ENCODE measurements at regions not wholly inside any gene's neighbourhood (a gene's known extent, or its start where the extent isn't known, plus 50 kb on each side); places are given as distances from the start of the nearest gene placed in this dataset.

GRCh38 chr2:142687075-142687474, 190.4 kb upstream of the KYNU start:
- CTCF ChIA-PET: no interaction called here
- no peak for DNase-seq (ENCODE audit: low read depth, low spot score)
- TF ChIP-seq SIN3A (IDR thresholded peaks at IDR 0.05; ENCODE audit: borderline replicate concordance, insufficient read depth, low read depth, low read length) (no peak), POLR2AphosphoS5 (IDR thresholded peaks at IDR 0.05; ENCODE audit: low read depth, low read length) (no peak), TCF7L2 (IDR thresholded peaks at IDR 0.05; ENCODE audit: low read depth, low read length) (no peak), REST (IDR thresholded peaks at IDR 0.05; ENCODE audit: insufficient read depth in 1 of 2, low read depth in 2 of 2, low read length in 1 of 2) (no peak), CTCF (IDR thresholded peaks at IDR 0.05) (no peak)
- in situ Hi-C loops (cut with HindIII; ENCODE audit: low pct_unique_long_range_greater_than_20kb, low sequenced_read_pairs): no loop called here
- no peaks in the 10 kb centered on the region for H3K4me1 ChIP-seq (ENCODE audit: control insufficient read depth, insufficient read depth, low read length)
- BruUV-seq (replicated peaks): no TSS peak
- no peak overlapping the region for H3K27ac ChIP-seq (ENCODE audit: low read length)
- intact Hi-C loops (cut with micrococcal nuclease; ENCODE audit: unreplicated experiment): loop anchor here (5.0 kb wide), 1 partner anchor 295 kb away; no protein-coding TSS in a partner anchor
- H3K36me3 ChIP-seq (ENCODE audit: control insufficient read depth, insufficient read depth, low read length): no peaks in the 10 kb centered on the region; the same call in 1 of the 2 replicates
- no peaks in the 10 kb centered on the region for H3K9me3 ChIP-seq (ENCODE audit: control insufficient read depth, insufficient read depth, low read depth, low read length)
- H3K27me3 ChIP-seq (ENCODE audit: control insufficient read depth, insufficient read depth, low read length): no peaks in the 10 kb centered on the region
- POLR2A ChIA-PET: no interaction called here
- ATAC-seq: no peak
- no peak overlapping the region for H3K4me3 ChIP-seq (ENCODE audit: low read depth in 2 of 2, low read length in 2 of 2)

GRCh38 chr2:142684667-142685066, 192.8 kb upstream of the KYNU start:
- ATAC-seq (no peak), DNase-seq (ENCODE audit: low read depth, low spot score) (no peak)
- in situ Hi-C loops (cut with HindIII; ENCODE audit: low pct_unique_long_range_greater_than_20kb, low sequenced_read_pairs) (no loop called here), intact Hi-C loops (cut with micrococcal nuclease; ENCODE audit: unreplicated experiment) (loop anchor here (5.0 kb wide), 1 partner anchor 298 kb away; no protein-coding TSS in a partner anchor)
- no TSS peak for BruUV-seq (replicated peaks)
- no peaks in the 10 kb centered on the region for H3K9me3 ChIP-seq (ENCODE audit: control insufficient read depth, insufficient read depth, low read depth, low read length)
- H3K27ac ChIP-seq (ENCODE audit: low read length): no peak overlapping the region
- H3K36me3 ChIP-seq (ENCODE audit: control insufficient read depth, insufficient read depth, low read length): no peaks in the 10 kb centered on the region; the same call in 1 of the 2 replicates
- TF ChIP-seq CTCF (IDR thresholded peaks at IDR 0.05) (no peak), POLR2AphosphoS5 (IDR thresholded peaks at IDR 0.05; ENCODE audit: low read depth, low read length) (no peak), REST (IDR thresholded peaks at IDR 0.05; ENCODE audit: insufficient read depth in 1 of 2, low read depth in 2 of 2, low read length in 1 of 2) (no peak), TCF7L2 (IDR thresholded peaks at IDR 0.05; ENCODE audit: low read depth, low read length) (no peak), SIN3A (IDR thresholded peaks at IDR 0.05; ENCODE audit: borderline replicate concordance, insufficient read depth, low read depth, low read length) (no peak)
- no peaks in the 10 kb centered on the region for H3K27me3 ChIP-seq (ENCODE audit: control insufficient read depth, insufficient read depth, low read length)
- ChIA-PET POLR2A (no interaction called here), CTCF (no interaction called here)
- no peak overlapping the region for H3K4me3 ChIP-seq (ENCODE audit: low read depth in 2 of 2, low read length in 2 of 2)
- H3K4me1 ChIP-seq (ENCODE audit: control insufficient read depth, insufficient read depth, low read length): no peaks in the 10 kb centered on the region
